NCI-H2171 treated with DMSO at 0.1 percent for 48 hours (cell line): ENCODE measurements at regions not wholly inside any gene's neighbourhood (a gene's known extent, or its start where the extent isn't known, plus 50 kb on each side); places are given as distances from the start of the nearest gene placed in this dataset.

Experiments
- DNase-seq: peaks from one replicate; lab custom pipeline; 2025; lab: John Stamatoyannopoulos, UW

- no peak for DNase-seq
Observed at GRCh38 chr14:21985081-21985480, 311.5 kb upstream of the OR4E1 start.

DNA sequence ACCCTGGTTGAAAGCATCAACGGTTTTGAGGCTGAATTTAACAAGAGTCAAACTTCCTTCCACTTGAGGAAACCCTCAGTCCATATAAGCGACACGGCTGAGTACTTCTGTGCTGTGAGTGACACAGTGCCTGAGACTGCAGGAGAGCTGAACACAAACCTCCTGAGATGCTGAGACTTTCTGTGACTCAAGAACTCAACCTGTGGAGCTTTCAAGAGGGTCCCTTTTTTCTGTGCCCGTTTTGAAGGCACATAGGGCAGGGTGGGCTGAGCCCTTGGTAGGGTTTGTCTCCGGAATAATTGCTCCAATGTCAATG lies 305.3 kb upstream of the OR4E1 start:
- DNase-seq, result no peak

GRCh38 chr14:21978184-21978998 lies 304.8 kb upstream of the OR4E1 start:
- peak; percentile 71 for DNase-seq

DNA sequence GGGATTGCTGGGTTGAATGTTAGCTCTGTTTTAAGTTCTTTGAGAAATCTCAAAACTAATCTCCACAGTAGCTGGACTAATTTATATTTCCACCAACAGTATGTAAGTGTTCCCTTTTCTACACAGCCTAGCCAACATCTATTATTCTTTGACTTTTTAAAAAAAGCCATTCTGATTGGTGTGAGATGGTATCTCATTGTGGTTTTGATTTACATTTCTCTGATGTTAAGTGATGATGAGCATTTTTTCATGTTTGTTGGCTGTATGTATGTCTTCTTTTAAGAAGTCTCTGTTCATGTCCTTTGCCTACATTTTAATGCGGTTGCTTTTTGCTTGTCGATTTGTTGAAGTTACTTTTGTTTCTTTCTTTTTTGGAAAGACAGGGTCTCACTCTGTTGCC lies 301.1 kb upstream of the OR4E1 start:
- DNase-seq, result no peak

GRCh38 chr14:21965042-21965441 lies 291.4 kb upstream of the OR4E1 start:
- DNase-seq, result no peak

DNA sequence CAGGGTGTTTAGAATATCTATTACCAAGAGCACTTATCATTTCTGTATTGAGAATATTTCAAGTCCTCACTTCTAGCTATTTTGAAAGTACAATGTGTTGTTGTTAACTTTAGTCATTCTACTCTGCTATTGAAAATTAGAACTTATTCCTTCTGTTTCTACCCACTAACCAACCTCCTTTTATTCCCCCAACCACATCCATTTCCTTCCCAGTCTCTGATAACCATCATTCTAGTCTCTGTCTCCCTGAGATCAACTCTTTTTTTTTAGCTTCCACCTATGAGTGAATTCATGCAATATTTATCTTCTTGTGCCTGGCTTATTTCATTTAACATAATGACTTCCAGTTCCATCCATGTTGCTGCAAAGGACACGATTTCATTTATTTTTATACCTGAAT lies 290.6 kb upstream of the OR4E1 start:
- DNase-seq, result no peak

- DNase-seq, result no peak
Observed at GRCh38 chr14:21960636-21961035, 287.0 kb upstream of the OR4E1 start.

DNA sequence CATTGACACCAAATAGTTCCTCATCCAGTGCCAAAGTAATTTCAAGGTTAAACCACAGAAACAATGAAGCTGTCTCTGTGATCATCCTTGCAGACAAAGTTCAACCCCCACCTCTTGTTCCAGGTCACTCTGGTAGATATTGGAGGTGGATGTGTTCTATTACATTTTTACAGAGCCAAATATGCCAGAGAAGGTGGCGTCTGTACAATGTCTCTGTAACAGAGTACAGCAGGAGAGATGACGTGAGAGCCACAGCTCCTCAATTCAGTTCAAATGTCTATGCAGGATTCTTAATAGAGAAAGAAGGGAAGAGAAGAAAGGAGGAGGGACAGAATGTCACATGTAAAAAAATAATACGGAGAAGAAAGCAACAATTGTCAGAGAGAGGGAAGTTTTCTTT lies 268.3 kb upstream of the OR4E1 start:
- DNase-seq, result no peak

DNA sequence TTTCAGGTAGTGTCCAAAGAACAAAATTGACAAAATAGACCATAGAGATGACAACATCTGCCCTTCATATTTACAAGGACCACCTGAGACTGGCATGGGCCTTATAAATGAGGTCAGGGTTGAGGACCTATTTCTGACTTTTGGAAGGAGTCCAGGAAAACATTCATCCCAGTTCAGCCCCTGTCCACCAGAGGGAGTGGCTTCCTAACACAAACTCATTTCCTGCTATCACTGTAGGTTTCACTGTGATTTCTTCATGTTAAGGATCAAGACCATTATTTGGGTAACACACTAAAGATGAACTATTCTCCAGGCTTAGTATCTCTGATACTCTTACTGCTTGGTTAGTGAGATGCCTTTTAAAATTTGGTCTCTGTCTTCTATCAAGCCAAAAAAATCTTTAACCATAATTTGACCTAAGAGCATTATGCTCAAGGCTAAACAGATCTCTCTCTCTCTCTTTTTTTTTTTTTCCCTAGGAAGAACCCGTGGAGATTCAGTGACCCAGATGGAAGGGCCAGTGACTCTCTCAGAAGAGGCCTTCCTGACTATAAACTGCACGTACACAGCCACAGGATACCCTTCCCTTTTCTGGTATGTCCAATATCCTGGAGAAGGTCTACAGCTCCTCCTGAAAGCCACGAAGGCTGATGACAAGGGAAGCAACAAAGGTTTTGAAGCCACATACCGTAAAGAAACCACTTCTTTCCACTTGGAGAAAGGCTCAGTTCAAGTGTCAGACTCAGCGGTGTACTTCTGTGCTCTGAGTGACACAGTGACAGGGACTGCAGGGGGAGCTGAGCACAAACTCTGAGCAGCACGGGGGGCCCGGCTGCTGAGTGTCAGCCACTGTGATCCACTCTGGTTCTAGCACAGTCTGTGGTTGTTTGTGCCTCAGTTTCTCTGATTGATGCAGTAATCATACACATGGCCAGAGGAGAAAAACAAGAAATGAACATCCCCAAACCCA lies 267.6 kb upstream of the OR4E1 start:
- peak; percentile 63 for DNase-seq

- DNase-seq, result no peak
Observed at GRCh38 chr14:21939836-21940235, 266.2 kb upstream of the OR4E1 start.

DNA sequence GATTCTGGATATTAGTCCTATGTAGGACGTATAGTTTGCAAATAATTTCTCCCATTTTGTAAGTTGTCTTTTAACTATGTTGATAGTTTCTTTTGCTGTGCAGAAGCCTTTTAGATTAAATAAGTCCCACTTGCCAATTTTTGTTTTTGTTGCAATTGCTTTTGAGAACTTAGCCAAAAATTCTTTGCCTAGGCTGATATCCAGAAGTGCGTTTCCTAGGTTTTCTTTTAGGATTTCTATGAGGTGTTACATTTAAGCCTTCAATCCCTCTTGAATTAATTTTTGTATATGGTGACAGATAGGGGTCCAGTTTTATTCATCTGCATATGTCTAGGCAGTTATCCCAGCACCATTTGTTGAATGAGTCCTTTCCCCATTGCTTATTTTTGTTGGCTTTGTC lies 264.4 kb upstream of the OR4E1 start:
- DNase-seq, result no peak

GRCh38 chr14:21933681-21934080 lies 260.1 kb upstream of the OR4E1 start:
- no peak for DNase-seq

GRCh38 chr14:21924479-21924878 lies 250.9 kb upstream of the OR4E1 start:
- no peak for DNase-seq

DNA sequence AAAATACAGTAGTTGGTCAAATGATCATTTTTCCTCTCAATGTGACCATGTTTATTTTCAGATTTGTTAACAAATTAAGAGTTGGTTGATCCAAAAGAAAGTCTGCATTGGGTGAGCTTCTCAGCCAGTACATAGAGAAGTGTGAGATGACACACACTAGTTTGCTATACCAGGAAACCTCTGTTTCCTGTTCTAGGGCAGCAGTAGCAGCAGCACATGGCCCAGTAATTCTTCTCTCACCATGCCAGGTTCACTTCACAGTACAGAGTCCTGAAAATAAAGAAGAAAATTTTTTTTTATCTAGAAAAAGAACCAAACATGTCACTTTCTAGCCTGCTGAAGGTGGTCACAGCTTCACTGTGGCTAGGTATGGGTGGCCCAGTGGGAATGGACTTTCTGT lies 250.2 kb upstream of the OR4E1 start:
- no peak for DNase-seq

GRCh38 chr14:21921453-21921852 lies 247.8 kb upstream of the OR4E1 start:
- DNase-seq, result no peak

DNA sequence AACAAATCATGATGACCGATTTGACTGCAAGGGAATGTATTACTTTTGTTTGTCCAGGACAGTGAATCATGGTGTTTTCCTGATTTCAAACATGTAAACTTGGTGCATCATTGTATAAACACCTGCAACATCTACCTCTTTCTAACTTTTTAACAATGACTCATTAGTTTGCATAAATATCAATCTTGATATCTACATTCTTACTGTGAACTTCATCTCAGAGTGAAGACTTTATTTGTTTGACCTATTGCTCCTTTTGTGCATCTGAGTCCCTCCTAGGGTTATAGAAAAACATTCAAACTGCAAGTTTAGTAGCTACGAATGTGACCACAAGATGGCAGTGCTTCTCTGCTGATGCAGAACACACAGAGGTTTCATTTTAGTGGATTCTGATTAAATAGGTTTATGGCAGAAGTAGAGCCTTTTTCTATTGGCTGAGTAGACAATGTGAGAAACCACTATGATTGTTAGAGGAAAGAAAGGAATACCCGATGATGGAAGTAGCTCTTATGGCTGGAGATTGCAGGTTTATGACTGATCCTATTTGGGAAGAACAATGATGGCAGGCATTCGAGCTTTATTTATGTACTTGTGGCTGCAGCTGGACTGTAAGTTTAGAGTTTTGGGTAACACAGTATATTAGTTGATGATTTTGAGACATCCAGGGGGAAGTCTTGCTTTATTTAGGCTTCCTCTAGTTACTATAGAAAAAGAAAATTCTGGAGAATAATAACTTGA lies 244.2 kb upstream of the OR4E1 start:
- peak; percentile 74 for DNase-seq

- no peak for DNase-seq
Observed at GRCh38 chr14:21915826-21916225, 242.2 kb upstream of the OR4E1 start.

- peak; percentile 81 for DNase-seq
Observed at GRCh38 chr14:21913759-21914158, 240.1 kb upstream of the OR4E1 start.

DNA sequence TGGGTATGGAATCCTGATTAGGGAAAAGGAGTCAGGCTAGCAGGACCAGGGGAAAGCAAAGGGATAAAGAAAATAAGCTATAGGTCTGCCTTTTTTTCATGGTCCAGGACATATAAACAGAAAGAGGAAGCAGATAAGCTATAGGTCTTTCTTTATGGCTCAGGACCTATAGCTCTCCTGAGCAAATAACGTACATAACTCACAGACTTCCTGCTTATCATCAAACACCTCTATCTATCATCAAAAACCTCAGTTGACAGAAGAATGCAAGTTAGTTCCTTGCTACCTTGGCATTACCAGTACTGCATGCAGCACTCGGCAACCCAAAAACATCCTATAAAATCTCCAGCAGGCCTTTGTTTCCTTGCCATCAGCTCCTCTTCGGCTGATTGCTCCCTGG lies 238.7 kb upstream of the OR4E1 start:
- no peak for DNase-seq

DNA sequence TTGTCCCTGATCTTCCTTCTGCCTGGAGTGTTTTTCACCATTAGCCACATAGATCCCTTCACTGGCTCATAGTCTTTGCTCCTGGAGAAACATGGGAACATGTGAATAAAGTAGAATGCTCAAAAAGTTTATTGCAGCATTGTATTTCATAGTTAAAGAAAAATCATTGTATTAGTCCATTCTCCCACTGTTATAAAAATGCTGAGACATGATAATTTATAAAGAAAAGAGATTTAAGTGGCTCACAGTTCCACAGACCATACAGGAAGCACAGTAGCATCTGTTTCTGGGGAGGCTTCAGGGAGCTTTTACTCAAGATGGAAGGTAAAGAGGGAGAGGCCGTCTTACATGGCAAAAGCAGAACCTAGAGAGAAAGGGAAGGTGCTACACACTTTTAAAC lies 238.3 kb upstream of the OR4E1 start:
- no peak for DNase-seq

GRCh38 chr14:21910260-21910659 lies 236.6 kb upstream of the OR4E1 start:
- no peak for DNase-seq

GRCh38 chr14:21902561-21903181 lies 229.1 kb upstream of the OR4E1 start:
- DNase-seq, result peak; percentile 52
